ENCODE measurements at regions not wholly inside any gene's neighbourhood (a gene's known extent, or its start where the extent isn't known, plus 50 kb on each side); places are given as distances from the start of the nearest gene placed in this dataset.
"Not testable (repeated sequence)": the region's sequence is repeated elsewhere in the genome, so short reads cannot be mapped to it uniquely, and the experiment has no call there.

- no TSS peak for BruUV-seq (replicated peaks)
- no peak overlapping the region for H3K4me3 ChIP-seq (ENCODE audit: low read depth, low read length, poor library complexity, severe bottlenecking)
- ChIA-PET CTCF (no interaction called here), POLR2A (ENCODE audit: low non-redundant PET) (no interaction called here)
- no peaks in the 10 kb centered on the region for H3K4me1 ChIP-seq (ENCODE audit: insufficient read depth, low read length, poor library complexity, severe bottlenecking)
- TF ChIP-seq CTCF (conservative IDR thresholded peaks at IDR 0.05; ENCODE audit: low read depth, low read length) (no peak), EZH2 (IDR thresholded peaks at IDR 0.05; ENCODE audit: borderline replicate concordance, low read depth, low read length, poor library complexity, severe bottlenecking) (no peak)
- no peak overlapping the region for H3K27ac ChIP-seq (ENCODE audit: low read depth, low read length, poor library complexity, severe bottlenecking)
- H3K27me3 ChIP-seq (replicated peaks; ENCODE audit: insufficient read depth, low read depth, low read length, poor library complexity): no peaks in the 10 kb centered on the region
- no peak for DNase-seq (ENCODE audit: low spot score)
- intact Hi-C loops (cut with micrococcal nuclease; ENCODE audit: unreplicated experiment): no loop called here
- no peaks in the 10 kb centered on the region for H3K9me3 ChIP-seq (ENCODE audit: low read depth, low read length, poor library complexity, severe bottlenecking)
- H3K36me3 ChIP-seq (ENCODE audit: insufficient read depth, low read length, poor library complexity, severe bottlenecking): no peaks in the 10 kb centered on the region
These were observed 125.1 kb upstream of the STARD13 start for GRCh38 chr13:33410619-33411018.

- H3K4me3 ChIP-seq (ENCODE audit: low read depth, low read length, poor library complexity, severe bottlenecking): no peak overlapping the region
- H3K4me1 ChIP-seq (ENCODE audit: insufficient read depth, low read length, poor library complexity, severe bottlenecking): no peaks in the 10 kb centered on the region
- intact Hi-C loops (cut with micrococcal nuclease; ENCODE audit: unreplicated experiment): no loop called here
- H3K9me3 ChIP-seq (ENCODE audit: low read depth, low read length, poor library complexity, severe bottlenecking): no peaks in the 10 kb centered on the region
- no peak overlapping the region for H3K27ac ChIP-seq (ENCODE audit: low read depth, low read length, poor library complexity, severe bottlenecking)
- no peaks in the 10 kb centered on the region for H3K27me3 ChIP-seq (replicated peaks; ENCODE audit: insufficient read depth, low read depth, low read length, poor library complexity)
- TF ChIP-seq EZH2 (IDR thresholded peaks at IDR 0.05; ENCODE audit: borderline replicate concordance, low read depth, low read length, poor library complexity, severe bottlenecking): no peak
- TF ChIP-seq CTCF (conservative IDR thresholded peaks at IDR 0.05; ENCODE audit: low read depth, low read length): no peak
- no peaks in the 10 kb centered on the region for H3K36me3 ChIP-seq (ENCODE audit: insufficient read depth, low read length, poor library complexity, severe bottlenecking)
- no TSS peak for BruUV-seq (replicated peaks)
- DNase-seq (ENCODE audit: low spot score): no peak
- POLR2A ChIA-PET (ENCODE audit: low non-redundant PET): no interaction called here
- CTCF ChIA-PET: no interaction called here
These were observed 125.8 kb upstream of the STARD13 start for GRCh38 chr13:33411312-33411711.

- Histone ChIP-seq H3K9me3 (ENCODE audit: low read depth, low read length, poor library complexity, severe bottlenecking) (no peaks in the 10 kb centered on the region), H3K4me3 (ENCODE audit: low read depth, low read length, poor library complexity, severe bottlenecking) (no peak overlapping the region), H3K27me3 (replicated peaks; ENCODE audit: insufficient read depth, low read depth, low read length, poor library complexity) (no peaks in the 10 kb centered on the region), H3K27ac (ENCODE audit: low read depth, low read length, poor library complexity, severe bottlenecking) (no peak overlapping the region), H3K36me3 (ENCODE audit: insufficient read depth, low read length, poor library complexity, severe bottlenecking) (no peaks in the 10 kb centered on the region), H3K4me1 (ENCODE audit: insufficient read depth, low read length, poor library complexity, severe bottlenecking) (no peaks in the 10 kb centered on the region)
- POLR2A ChIA-PET (ENCODE audit: low non-redundant PET): no interaction called here
- BruUV-seq (replicated peaks): no TSS peak
- CTCF ChIA-PET: no interaction called here
- TF ChIP-seq CTCF (conservative IDR thresholded peaks at IDR 0.05; ENCODE audit: low read depth, low read length) (no peak), EZH2 (IDR thresholded peaks at IDR 0.05; ENCODE audit: borderline replicate concordance, low read depth, low read length, poor library complexity, severe bottlenecking) (no peak)
- DNase-seq (ENCODE audit: low spot score): no peak
- intact Hi-C loops (cut with micrococcal nuclease; ENCODE audit: unreplicated experiment): no loop called here
These were observed 130.3 kb upstream of the STARD13 start for GRCh38 chr13:33415822-33416221.

- intact Hi-C loops (cut with micrococcal nuclease; ENCODE audit: unreplicated experiment); CTCF ChIA-PET; H3K4me3 ChIP-seq (ENCODE audit: low read depth, low read length, poor library complexity, severe bottlenecking); DNase-seq (ENCODE audit: low spot score); H3K27me3 ChIP-seq (replicated peaks; ENCODE audit: insufficient read depth, low read depth, low read length, poor library complexity); POLR2A ChIA-PET (ENCODE audit: low non-redundant PET); H3K4me1 ChIP-seq (ENCODE audit: insufficient read depth, low read length, poor library complexity, severe bottlenecking); H3K36me3 ChIP-seq (ENCODE audit: insufficient read depth, low read length, poor library complexity, severe bottlenecking); H3K9me3 ChIP-seq (ENCODE audit: low read depth, low read length, poor library complexity, severe bottlenecking); BruUV-seq (replicated peaks); H3K27ac ChIP-seq (ENCODE audit: low read depth, low read length, poor library complexity, severe bottlenecking): not testable (repeated sequence)
These were observed 132.8 kb upstream of the STARD13 start for GRCh38 chr13:33418224-33418953.

- H3K36me3 ChIP-seq (ENCODE audit: insufficient read depth, low read length, poor library complexity, severe bottlenecking); H3K4me1 ChIP-seq (ENCODE audit: insufficient read depth, low read length, poor library complexity, severe bottlenecking); DNase-seq (ENCODE audit: low spot score); H3K27me3 ChIP-seq (replicated peaks; ENCODE audit: insufficient read depth, low read depth, low read length, poor library complexity); H3K27ac ChIP-seq (ENCODE audit: low read depth, low read length, poor library complexity, severe bottlenecking); intact Hi-C loops (cut with micrococcal nuclease; ENCODE audit: unreplicated experiment); BruUV-seq (replicated peaks); H3K4me3 ChIP-seq (ENCODE audit: low read depth, low read length, poor library complexity, severe bottlenecking); POLR2A ChIA-PET (ENCODE audit: low non-redundant PET); CTCF ChIA-PET; H3K9me3 ChIP-seq (ENCODE audit: low read depth, low read length, poor library complexity, severe bottlenecking): not testable (repeated sequence)
These were observed 134.6 kb upstream of the STARD13 start for GRCh38 chr13:33420117-33420516.
